NOMO-1 treated with DMSO at 0.1 percent for 48 hours (cell line): ENCODE measurements at regions not wholly inside any gene's neighbourhood (a gene's known extent, or its start where the extent isn't known, plus 50 kb on each side); places are given as distances from the start of the nearest gene placed in this dataset.
"Not testable (repeated sequence)": the region's sequence is repeated elsewhere in the genome, so short reads cannot be mapped to it uniquely, and the experiment has no call there.

Source experiments
- DNase-seq: peaks from one replicate; lab custom pipeline; 2025; ENCODE audit not compliant: unreplicated experiment; lab: John Stamatoyannopoulos, UW

GRCh38 chr2:34519659-34520058, 920.6 kb upstream of the FAM98A start:
- DNase-seq: no peak

GRCh38 chr2:34498561-34498960, 899.5 kb upstream of the FAM98A start:
- DNase-seq: no peak

GRCh38 chr2:34494192-34494591, 895.1 kb upstream of the FAM98A start:
- not testable (repeated sequence) for DNase-seq

- DNase-seq: peak; percentile 78
Observed at GRCh38 chr2:34492561-34493455, 893.7 kb upstream of the FAM98A start.

GRCh38 chr2:34486965-34487364, 887.9 kb upstream of the FAM98A start:
- no peak for DNase-seq

- no peak for DNase-seq
Observed at GRCh38 chr2:34481542-34481941, 882.4 kb upstream of the FAM98A start.

- no peak for DNase-seq
Observed at GRCh38 chr2:34480366-34480765, 881.3 kb upstream of the FAM98A start.

- no peak for DNase-seq
Observed at GRCh38 chr2:34475156-34475555, 876.1 kb upstream of the FAM98A start.

- DNase-seq: no peak
Observed at GRCh38 chr2:34474646-34475045, 875.5 kb upstream of the FAM98A start.

- DNase-seq: no peak
Observed at GRCh38 chr2:34447097-34447496, 848.0 kb upstream of the FAM98A start.

GRCh38 chr2:34423301-34423700, 824.2 kb upstream of the FAM98A start:
- DNase-seq: no peak

- DNase-seq: no peak
Observed at GRCh38 chr2:34419856-34420255, 820.8 kb upstream of the FAM98A start.

- DNase-seq: no peak
Observed at GRCh38 chr2:34416856-34417255, 817.8 kb upstream of the FAM98A start.

- DNase-seq: no peak
Observed at GRCh38 chr2:34414856-34415255, 815.8 kb upstream of the FAM98A start.

- DNase-seq: no peak
Observed at GRCh38 chr2:34408100-34408499, 809.0 kb upstream of the FAM98A start.

- no peak for DNase-seq
Observed at GRCh38 chr2:34403512-34403911, 804.4 kb upstream of the FAM98A start.

GRCh38 chr2:34402376-34402775, 803.3 kb upstream of the FAM98A start:
- no peak for DNase-seq

- peak; percentile 5 for DNase-seq
Observed at GRCh38 chr2:34401186-34401585, 802.1 kb upstream of the FAM98A start.

- no peak for DNase-seq
Observed at GRCh38 chr2:34388446-34388845, 789.3 kb upstream of the FAM98A start.

GRCh38 chr2:34387536-34387935, 788.4 kb upstream of the FAM98A start:
- no peak for DNase-seq

GRCh38 chr2:34379586-34379985, 780.5 kb upstream of the FAM98A start:
- no peak for DNase-seq

GRCh38 chr2:34373586-34374233, 774.6 kb upstream of the FAM98A start:
- no peak for DNase-seq
